RWPE2 (cell line): ENCODE measurements at regions not wholly inside any gene's neighbourhood (a gene's known extent, or its start where the extent isn't known, plus 50 kb on each side); places are given as distances from the start of the nearest gene placed in this dataset.

Source experiments
- ATAC-seq: fragments of 200-7000 bp; cut with Tn5 transposase; 3 replicates; pipeline ENCODE4 v1.9.1; 2021; ENCODE audit warnings: low read depth
- DNase-seq: peaks from one replicate; pipeline ENCODE4 v3.0.0-alpha.2; 2020; ENCODE audit warnings: low spot score
- H3K27ac ChIP-seq: fragments of 450-650 bp; 2 replicates; pipeline ENCODE4 v1.5.1; 2017; ENCODE audit warnings: mild to moderate bottlenecking; ENCODE audit not compliant: poor library complexity, severe bottlenecking
- H3K27me3 ChIP-seq: fragments of 250-450 bp; sonication (Bioruptor Pico); 2 replicates; pipeline ENCODE4 v1.5.1; 2021; ENCODE audit warnings: mild to moderate bottlenecking, moderate library complexity; ENCODE audit not compliant: insufficient read depth, poor library complexity, severe bottlenecking
- H3K36me3 ChIP-seq: fragments of 250-450 bp; sonication (Bioruptor Pico); 2 replicates; pipeline ENCODE4 v1.5.1; 2020; ENCODE audit warnings: low read depth, mild to moderate bottlenecking, moderate library complexity
- H3K4me1 ChIP-seq: fragments of 250-450 bp; sonication (Bioruptor Pico); 2 replicates; pipeline ENCODE4 v1.5.1; 2021; ENCODE audit warnings: mild to moderate bottlenecking, moderate library complexity; ENCODE audit not compliant: insufficient read depth, poor library complexity, severe bottlenecking
- H3K4me3 ChIP-seq: fragments of 250-450 bp; sonication (Bioruptor Pico); 2 replicates; pipeline ENCODE4 v1.5.1; 2021; ENCODE audit warnings: mild to moderate bottlenecking, moderate library complexity; ENCODE audit not compliant: severe bottlenecking
- H3K9me3 ChIP-seq: fragments of 250-450 bp; sonication (Bioruptor Pico); 2 replicates; pipeline ENCODE4 v1.5.1; 2021; ENCODE audit warnings: mild to moderate bottlenecking, moderate library complexity; ENCODE audit not compliant: severe bottlenecking
- CTCF ChIP-seq: fragments of 450-650 bp; IDR thresholded peaks from one replicate; pipeline ENCODE4 v1.5.1; 2017; ENCODE audit warnings: mild to moderate bottlenecking, moderate library complexity; ENCODE audit not compliant: poor library complexity, severe bottlenecking

GRCh38 chr9:99592834-99593574 lies 228.7 kb upstream of the NR4A3 start:
- no peaks in the 10 kb centered on the region for H3K4me1 ChIP-seq
- no peak overlapping the region for H3K27ac ChIP-seq
- H3K9me3 ChIP-seq = no peaks in the 10 kb centered on the region
- no peaks in the 10 kb centered on the region for H3K36me3 ChIP-seq
- no peak for TF ChIP-seq CTCF
- no peak overlapping the region for H3K4me3 ChIP-seq
- no peak for DNase-seq
- ATAC-seq = no peak
- H3K27me3 ChIP-seq = no peaks in the 10 kb centered on the region

- TF ChIP-seq CTCF = no peak
- Histone ChIP-seq H3K36me3 (no peaks in the 10 kb centered on the region), H3K9me3 (no peaks in the 10 kb centered on the region), H3K27ac (no peak overlapping the region), H3K27me3 (no peaks in the 10 kb centered on the region), H3K4me3 (no peak overlapping the region), H3K4me1 (no peaks in the 10 kb centered on the region)
- ATAC-seq (no peak), DNase-seq (no peak)
These were observed 228.1 kb upstream of the NR4A3 start for GRCh38 chr9:99593610-99594009.

GRCh38 chr9:99594056-99594780 lies 227.5 kb upstream of the NR4A3 start:
- H3K9me3 ChIP-seq = no peaks in the 10 kb centered on the region
- no peak overlapping the region for H3K4me3 ChIP-seq
- no peak for TF ChIP-seq CTCF
- H3K27ac ChIP-seq = no peak overlapping the region
- DNase-seq = no peak
- H3K27me3 ChIP-seq = no peaks in the 10 kb centered on the region
- no peaks in the 10 kb centered on the region for H3K4me1 ChIP-seq
- ATAC-seq = no peak
- H3K36me3 ChIP-seq = no peaks in the 10 kb centered on the region

GRCh38 chr9:99595796-99596195 lies 225.9 kb upstream of the NR4A3 start:
- Histone ChIP-seq H3K4me3 (no peak overlapping the region), H3K36me3 (no peaks in the 10 kb centered on the region), H3K9me3 (no peaks in the 10 kb centered on the region), H3K27ac (no peak overlapping the region), H3K4me1 (no peaks in the 10 kb centered on the region), H3K27me3 (no peaks in the 10 kb centered on the region)
- DNase-seq (no peak), ATAC-seq (no peak)
- no peak for TF ChIP-seq CTCF
